Raji (cell line): ENCODE measurements at regions not wholly inside any gene's neighbourhood (a gene's known extent, or its start where the extent isn't known, plus 50 kb on each side); places are given as distances from the start of the nearest gene placed in this dataset.

Experiments used
- POLR2A ChIP-seq: IDR thresholded peaks from 2 replicates; pipeline ENCODE4 v1.6.1; 2011; ENCODE audit warnings: low read depth, low read length, control low read depth; ENCODE audit not compliant: insufficient read depth

DNA sequence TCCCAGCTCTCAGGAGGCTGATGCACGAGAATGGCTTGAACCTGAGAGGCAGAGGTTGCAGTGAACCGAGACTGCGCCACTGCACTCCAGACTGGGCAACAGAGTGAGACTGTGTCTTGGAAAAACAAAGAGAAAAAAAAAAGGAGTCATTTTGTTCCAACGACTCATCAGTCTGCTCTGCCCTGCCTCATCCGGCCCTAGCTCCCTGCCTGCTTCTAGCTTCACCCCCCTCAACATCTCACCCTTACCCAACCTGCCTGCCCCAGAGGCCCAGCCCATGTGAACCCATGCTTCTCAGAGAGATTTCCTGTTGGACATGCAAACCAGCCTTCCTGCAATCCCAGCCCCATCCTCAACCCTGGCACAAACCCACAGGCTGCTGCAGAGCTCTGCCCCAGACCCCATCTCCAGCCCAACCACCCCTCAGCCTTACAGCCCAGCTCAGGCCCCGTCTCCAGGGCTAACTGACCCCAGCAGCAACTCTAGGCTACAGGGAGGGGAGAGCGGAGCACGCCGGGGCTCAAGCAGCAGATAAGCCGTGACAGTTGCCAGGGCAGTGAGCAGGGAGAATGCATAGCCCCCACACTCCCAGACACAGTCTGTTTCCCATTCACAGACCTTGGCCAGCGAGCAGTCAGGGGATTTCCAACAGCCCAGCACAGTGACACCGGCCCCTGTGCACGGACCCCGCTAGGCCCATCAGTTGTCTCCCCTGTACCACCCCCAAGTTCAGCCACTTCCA is 86.0 kb upstream of the KCTD7 start:
- no peak for TF ChIP-seq POLR2A

DNA sequence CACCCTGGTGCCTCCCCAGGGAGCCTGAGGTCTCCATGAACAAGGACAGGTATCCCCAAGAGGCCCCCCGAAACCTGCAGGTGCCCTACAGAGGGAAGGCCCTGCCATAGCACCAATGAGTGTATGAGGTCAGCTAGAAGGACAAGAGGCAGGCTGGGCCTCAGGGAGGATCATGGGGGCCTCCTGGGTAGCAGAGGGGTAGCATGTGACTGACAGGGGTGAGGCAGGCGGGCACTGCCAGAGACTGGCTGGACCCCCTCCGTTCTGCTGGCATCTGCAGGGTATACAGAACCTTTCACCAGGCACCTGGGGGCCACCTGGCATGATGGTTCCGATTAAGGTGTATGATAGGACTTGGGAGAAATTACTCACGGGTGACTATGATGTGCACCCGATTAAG is 79.2 kb upstream of the KCTD7 start:
- no peak for TF ChIP-seq POLR2A

DNA sequence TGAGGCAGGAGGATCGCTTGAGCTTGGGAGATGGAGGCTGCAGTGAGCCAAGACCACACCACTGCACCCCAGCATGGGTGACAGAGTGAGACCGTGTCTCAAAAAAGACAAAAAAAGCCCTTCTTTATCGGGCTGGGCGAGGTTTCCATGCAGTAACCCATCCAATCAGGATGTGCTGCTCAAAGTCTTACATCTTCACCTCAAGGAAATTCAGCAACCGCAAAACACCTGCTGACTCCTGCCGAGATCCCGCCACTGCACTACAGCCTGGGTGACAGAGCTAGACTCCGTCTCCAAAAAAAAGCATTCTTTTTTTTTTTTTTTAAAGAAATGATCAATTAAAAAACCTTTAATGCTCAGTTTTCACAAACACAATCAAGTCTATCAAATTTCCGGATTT is 75.7 kb upstream of the KCTD7 start:
- TF ChIP-seq POLR2A = no peak

DNA sequence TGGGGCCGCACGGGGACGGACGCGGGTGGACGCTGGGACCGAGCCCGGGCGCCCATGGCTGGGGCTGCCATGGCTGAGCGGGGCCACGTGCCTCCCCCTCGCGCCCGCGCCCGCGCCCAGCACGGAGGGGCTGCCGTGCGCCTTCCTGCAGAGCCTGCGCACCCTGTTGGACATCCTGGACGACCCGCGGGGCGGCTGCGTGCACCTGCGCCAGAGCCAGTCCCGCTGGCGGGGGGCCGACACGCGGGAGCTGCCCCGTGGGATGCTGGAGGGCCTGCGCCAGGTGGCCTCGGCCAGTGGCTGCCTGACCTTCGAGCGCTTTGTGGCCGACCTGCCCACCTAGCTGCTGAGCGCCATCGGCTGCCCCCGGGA is 72.5 kb upstream of the KCTD7 start:
- TF ChIP-seq POLR2A = no peak

DNA sequence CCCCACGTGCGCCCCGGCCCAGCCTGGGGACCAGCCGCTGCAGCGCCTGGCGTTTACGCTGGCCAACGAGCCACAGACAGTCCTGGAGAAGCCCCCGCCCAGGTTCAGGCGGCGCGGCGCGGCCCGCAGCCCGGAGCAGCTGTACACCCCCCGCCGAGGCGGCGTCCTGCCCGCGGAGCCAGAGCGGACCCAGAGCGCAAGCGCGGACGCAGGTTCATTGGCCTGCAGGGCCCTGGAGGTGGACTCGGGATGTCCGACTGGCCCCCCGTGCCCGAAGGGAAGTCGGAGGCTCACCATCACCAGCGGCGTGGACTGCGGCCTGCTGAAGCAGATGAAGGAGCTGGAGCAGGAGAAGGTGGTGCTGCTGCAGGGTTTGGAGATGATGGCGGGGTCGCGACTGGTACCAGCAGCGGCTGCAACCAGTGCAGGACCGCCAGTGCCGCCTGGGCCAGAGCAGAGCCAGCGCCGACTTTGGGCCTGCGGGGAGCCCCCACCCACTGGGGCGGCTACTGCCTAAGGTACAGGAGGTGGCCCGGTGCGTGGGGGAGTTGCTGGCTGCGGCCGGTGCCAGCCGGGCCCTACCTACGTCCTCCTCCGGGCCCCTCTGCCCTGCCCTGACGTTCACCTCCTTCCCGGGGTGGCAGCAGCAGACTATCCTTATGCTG is 72.0 kb upstream of the KCTD7 start:
- no peak for TF ChIP-seq POLR2A

DNA sequence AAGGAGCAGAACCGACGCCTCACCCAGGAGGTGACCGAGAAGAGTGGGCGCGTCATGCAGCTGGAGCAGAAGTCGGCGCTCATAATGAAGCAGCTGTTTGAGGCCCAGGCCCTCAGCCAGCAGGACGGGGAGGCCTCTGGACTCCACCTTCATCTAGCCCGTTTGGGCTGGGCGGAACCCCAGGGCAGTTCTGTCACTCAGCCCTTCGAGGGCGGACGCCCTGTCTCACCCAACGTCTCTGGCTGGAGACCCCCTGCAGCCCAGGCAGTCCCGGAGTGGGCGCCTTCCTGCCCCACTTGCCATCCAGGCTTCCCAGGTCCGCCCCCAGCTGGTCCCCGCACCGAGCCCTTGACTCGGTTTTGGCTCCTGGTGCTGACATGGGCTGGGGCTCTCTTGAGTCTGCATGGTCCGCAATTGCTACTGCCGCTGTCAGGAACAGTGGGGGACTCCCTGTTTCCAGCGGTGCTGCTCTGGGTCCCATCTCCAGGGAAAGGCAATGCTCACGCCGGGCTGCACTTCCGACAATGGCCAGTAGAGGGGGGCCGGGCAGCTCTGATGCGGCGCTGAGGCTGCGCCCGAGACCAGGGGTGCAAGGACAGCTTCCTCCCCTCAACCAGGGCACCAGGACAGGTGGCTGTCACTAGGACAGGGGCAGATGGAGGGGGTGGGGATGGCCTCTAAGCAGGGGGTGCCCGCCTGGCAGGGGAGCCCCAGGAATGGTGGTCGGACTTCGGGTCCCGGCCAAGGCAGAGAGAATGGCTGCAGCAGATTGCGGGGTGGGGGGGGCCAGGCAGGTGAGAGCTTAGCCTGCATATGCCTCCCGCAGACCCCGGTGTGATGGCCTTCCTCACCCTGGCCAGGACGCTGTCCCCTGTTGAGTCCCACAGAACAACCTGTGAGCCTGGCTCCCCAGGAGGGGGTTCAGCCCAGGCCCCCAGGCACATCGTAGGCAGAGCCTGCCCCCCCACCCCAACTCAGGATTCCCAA is 71.2 kb upstream of the KCTD7 start:
- no peak for TF ChIP-seq POLR2A

DNA sequence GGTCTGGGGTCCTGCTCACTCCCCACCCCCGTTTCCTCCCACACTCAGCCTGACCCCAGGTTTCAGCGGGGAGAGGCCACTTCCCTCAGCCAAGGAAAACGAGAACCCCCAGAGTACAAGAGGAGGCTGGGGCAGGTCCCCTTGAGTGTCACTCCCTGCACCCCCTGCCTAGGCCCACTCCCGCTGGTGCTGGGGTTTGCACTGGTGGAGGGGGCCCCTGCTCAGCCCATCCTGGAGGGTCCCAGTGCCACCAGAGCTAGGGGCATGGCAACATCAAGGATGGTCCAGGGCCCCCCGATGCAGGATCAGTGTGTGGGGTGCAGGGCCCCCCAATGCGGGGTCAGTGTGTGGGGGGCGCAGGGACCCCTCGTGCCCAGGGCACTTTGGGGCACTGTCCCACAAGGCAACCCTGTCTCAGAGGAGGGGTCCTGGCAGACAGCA is 70.5 kb upstream of the KCTD7 start:
- TF ChIP-seq POLR2A = no peak

DNA sequence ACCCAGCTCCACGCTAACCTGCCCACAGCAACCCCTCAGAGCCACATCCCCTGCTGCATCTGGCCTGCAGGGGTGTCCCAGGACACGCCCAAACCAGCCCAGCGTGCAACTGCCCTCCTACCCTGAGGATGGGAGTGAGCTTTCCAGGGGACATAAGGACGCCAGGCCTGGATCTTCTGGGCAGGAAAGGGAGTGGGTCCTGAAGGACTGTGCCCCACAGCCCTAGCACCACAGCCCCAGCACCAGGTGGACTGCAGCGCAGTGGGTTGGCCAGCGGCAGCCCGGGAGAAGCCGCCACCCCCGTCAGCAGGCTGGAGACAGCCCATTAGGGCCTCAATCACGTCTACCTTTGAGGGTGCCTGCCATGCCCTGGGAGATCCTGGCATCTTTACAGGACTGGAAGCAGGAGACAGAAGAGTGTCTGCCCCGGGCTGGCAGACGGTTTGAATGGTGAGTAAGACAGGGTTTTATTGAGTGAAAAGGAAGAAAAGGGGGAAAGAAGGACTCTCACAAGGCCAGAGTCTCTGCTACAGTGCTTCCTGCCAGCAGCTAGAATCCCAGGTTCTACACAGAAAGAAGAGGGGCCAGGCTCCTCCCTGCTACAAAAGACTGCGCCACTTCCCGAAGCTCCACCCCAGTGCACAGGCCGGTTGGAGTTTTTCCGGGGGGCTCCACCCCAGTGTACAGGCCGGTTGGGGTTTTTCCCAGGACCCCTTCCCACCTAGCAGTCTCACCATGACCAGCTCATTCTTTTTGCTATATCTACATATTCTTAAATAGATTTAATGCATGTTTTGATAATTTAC is 69.8 kb upstream of the KCTD7 start:
- TF ChIP-seq POLR2A = no peak

DNA sequence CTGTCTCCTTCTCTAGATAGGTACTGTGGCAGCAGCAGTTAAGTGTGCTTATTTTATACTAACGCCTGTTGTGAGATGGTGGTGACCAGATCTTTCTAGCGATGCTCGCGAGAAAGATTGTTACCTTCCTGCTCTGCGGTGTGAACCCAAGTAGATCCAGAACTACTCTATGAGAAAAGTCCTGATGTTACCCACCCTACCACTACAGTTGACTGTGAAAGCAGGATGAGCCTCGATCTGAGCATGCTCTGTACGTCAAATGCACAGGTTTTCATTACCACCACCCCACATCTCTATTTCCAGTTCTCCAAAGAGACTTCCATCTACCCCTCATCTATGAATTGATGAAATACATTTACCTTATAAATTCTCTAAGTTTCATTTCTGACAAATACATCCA is 64.6 kb upstream of the KCTD7 start:
- TF ChIP-seq POLR2A = no peak

DNA sequence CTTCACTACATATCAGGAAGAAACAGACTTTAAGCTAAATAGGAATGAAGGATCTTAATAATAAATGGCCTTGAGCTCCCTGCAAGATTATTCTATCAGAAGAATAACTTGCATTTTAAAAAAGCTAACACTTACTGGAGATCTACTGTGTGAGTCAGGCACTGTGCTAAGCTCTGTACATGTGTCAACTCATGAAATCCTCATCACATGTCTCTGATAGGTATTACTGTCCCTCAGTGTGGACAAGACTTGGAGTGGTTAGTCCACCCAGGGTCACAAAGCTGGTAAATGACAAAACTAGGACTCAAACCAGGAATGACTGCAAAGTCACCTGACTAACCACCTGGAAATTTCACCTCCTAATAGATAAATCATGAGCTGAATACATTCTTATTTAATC is 57.1 kb upstream of the KCTD7 start:
- no peak for TF ChIP-seq POLR2A

DNA sequence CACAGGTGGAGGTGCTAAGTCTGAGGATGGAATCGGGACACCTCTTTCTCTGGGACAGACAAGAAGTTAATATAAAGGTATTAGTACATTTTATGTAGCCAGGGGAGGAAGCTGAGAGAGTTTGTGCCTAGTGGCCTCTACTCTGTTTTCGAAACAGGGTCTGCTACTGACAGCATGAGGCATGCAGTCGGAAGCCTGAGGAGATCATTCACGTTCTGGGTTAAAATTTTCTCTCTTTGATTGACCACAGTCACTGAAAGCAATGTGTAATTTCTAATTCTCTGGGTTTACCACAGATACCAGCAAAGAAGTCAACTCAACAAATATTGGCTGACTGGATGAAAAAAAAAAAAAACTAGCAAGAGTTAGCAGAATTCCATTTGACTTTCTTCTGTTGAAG is 53.3 kb upstream of the KCTD7 start:
- no peak for TF ChIP-seq POLR2A

DNA sequence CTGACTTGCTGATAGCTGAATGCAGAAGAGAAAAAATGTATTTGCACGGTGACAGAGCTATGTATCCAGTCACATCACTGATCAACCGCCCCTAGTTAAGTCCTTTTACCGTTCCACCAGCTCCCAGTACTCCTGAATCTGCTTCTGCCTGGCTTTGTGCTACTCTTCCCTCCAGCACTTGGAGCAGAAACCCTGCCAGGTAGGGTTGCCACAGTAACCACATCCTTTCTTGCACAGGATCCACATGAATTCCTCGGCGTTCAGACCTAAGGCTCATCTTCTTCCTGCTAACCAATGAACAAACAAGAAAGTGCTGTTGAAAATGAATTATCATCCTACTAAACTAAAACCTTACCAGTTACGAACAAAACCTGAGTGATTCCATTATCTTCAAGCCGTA is 52.0 kb upstream of the KCTD7 start:
- TF ChIP-seq POLR2A = no peak
